ENCODE measurements at regions not wholly inside any gene's neighbourhood (a gene's known extent, or its start where the extent isn't known, plus 50 kb on each side); places are given as distances from the start of the nearest gene placed in this dataset.
"Not testable (repeated sequence)": the region's sequence is repeated elsewhere in the genome, so short reads cannot be mapped to it uniquely, and the experiment has no call there.

GRCh38 chr3:8157640-8158039, 344.0 kb upstream of the LMCD1 start:
- Histone ChIP-seq H3K9ac (no peak overlapping the region), H3K79me2 (no peaks in the 10 kb centered on the region), H3K27me3 (ENCODE audit: control insufficient read depth, insufficient read depth, low read length) (no peaks in the 10 kb centered on the region), H3K36me3 (ENCODE audit: control insufficient read depth, insufficient read depth, low read length) (no peaks in the 10 kb centered on the region), H3K4me2 (ENCODE audit: low read length) (no peak overlapping the region), H3K4me3 (ENCODE audit: low read depth, low read length) (no peak overlapping the region), H2AFZ (no peak overlapping the region), H3K4me1 (no peaks in the 10 kb centered on the region), H3K9me3 (ENCODE audit: control insufficient read depth, low read length) (no peaks in the 10 kb centered on the region), H3K27ac (no peak overlapping the region)
- no peak for TF ChIP-seq CTCF (IDR thresholded peaks at IDR 0.05)

- Histone ChIP-seq H3K9me3 (ENCODE audit: control insufficient read depth, low read length) (no peaks in the 10 kb centered on the region), H3K4me3 (ENCODE audit: low read depth, low read length) (no peak overlapping the region)
- no peak for TF ChIP-seq CTCF (IDR thresholded peaks at IDR 0.05)
Measured at GRCh38 chr3:8164145-8164544, 337.5 kb upstream of the LMCD1 start.

GRCh38 chr3:8166014-8166413, 335.6 kb upstream of the LMCD1 start:
- Histone ChIP-seq H3K79me2 (no peaks in the 10 kb centered on the region), H3K27ac (no peak overlapping the region), H2AFZ (no peak overlapping the region), H3K9ac (no peak overlapping the region), H3K4me3 (ENCODE audit: low read depth, low read length) (no peak overlapping the region), H3K4me1 (no peaks in the 10 kb centered on the region), H3K36me3 (ENCODE audit: control insufficient read depth, insufficient read depth, low read length) (no peaks in the 10 kb centered on the region), H3K27me3 (ENCODE audit: control insufficient read depth, insufficient read depth, low read length) (no peaks in the 10 kb centered on the region), H3K9me3 (ENCODE audit: control insufficient read depth, low read length) (no peaks in the 10 kb centered on the region), H3K4me2 (ENCODE audit: low read length) (no peak overlapping the region)
- TF ChIP-seq CTCF (IDR thresholded peaks at IDR 0.05), result no peak

More at GRCh38 chr3:8164145-8164544, 337.5 kb upstream of the LMCD1 start:
- H3K79me2 ChIP-seq, result no peaks in the 10 kb centered on the region
- H3K4me1 ChIP-seq, result no peaks in the 10 kb centered on the region
- H3K36me3 ChIP-seq (ENCODE audit: control insufficient read depth, insufficient read depth, low read length), result no peaks in the 10 kb centered on the region
- H3K4me2 ChIP-seq (ENCODE audit: low read length), result no peak overlapping the region
- no peak overlapping the region for H2AFZ ChIP-seq
- no peak overlapping the region for H3K27ac ChIP-seq
- no peak overlapping the region for H3K9ac ChIP-seq
- H3K27me3 ChIP-seq (ENCODE audit: control insufficient read depth, insufficient read depth, low read length), result no peaks in the 10 kb centered on the region

GRCh38 chr3:8170971-8171508, 330.6 kb upstream of the LMCD1 start:
- Histone ChIP-seq H3K36me3 (ENCODE audit: control insufficient read depth, insufficient read depth, low read length) (no peaks in the 10 kb centered on the region), H3K9ac (no peak overlapping the region), H3K9me3 (ENCODE audit: control insufficient read depth, low read length) (no peaks in the 10 kb centered on the region), H3K4me2 (ENCODE audit: low read length) (no peak overlapping the region), H3K4me3 (ENCODE audit: low read depth, low read length) (no peak overlapping the region), H3K27me3 (ENCODE audit: control insufficient read depth, insufficient read depth, low read length) (no peaks in the 10 kb centered on the region), H2AFZ (no peak overlapping the region), H3K4me1 (no peaks in the 10 kb centered on the region), H3K79me2 (no peaks in the 10 kb centered on the region), H3K27ac (no peak overlapping the region)
- TF ChIP-seq CTCF (IDR thresholded peaks at IDR 0.05), result no peak

GRCh38 chr3:8173892-8174291, 327.7 kb upstream of the LMCD1 start:
- H3K9me3 ChIP-seq (ENCODE audit: control insufficient read depth, low read length), result no peaks in the 10 kb centered on the region

GRCh38 chr3:8176759-8177483, 324.7 kb upstream of the LMCD1 start:
- not testable (repeated sequence) for H3K4me2 ChIP-seq (ENCODE audit: low read length); H3K9me3 ChIP-seq (ENCODE audit: control insufficient read depth, low read length); H3K79me2 ChIP-seq; H3K27ac ChIP-seq; H2AFZ ChIP-seq; H3K27me3 ChIP-seq (ENCODE audit: control insufficient read depth, insufficient read depth, low read length); H3K4me1 ChIP-seq; H3K9ac ChIP-seq; H3K36me3 ChIP-seq (ENCODE audit: control insufficient read depth, insufficient read depth, low read length); H3K4me3 ChIP-seq (ENCODE audit: low read depth, low read length)

More at GRCh38 chr3:8173892-8174291, 327.7 kb upstream of the LMCD1 start:
- no peaks in the 10 kb centered on the region for H3K36me3 ChIP-seq (ENCODE audit: control insufficient read depth, insufficient read depth, low read length)
- TF ChIP-seq CTCF (IDR thresholded peaks at IDR 0.05), result no peak
- H3K27ac ChIP-seq, result no peak overlapping the region
- H3K9ac ChIP-seq, result no peak overlapping the region
- no peak overlapping the region for H3K4me3 ChIP-seq (ENCODE audit: low read depth, low read length)
- no peaks in the 10 kb centered on the region for H3K4me1 ChIP-seq
- no peaks in the 10 kb centered on the region for H3K27me3 ChIP-seq (ENCODE audit: control insufficient read depth, insufficient read depth, low read length)
- no peak overlapping the region for H2AFZ ChIP-seq
- H3K79me2 ChIP-seq, result no peaks in the 10 kb centered on the region
- H3K4me2 ChIP-seq (ENCODE audit: low read length), result no peak overlapping the region

GRCh38 chr3:8178516-8178915, 323.1 kb upstream of the LMCD1 start:
- H3K4me2 ChIP-seq (ENCODE audit: low read length); H3K4me3 ChIP-seq (ENCODE audit: low read depth, low read length); H3K9ac ChIP-seq; H3K9me3 ChIP-seq (ENCODE audit: control insufficient read depth, low read length); H3K4me1 ChIP-seq; H3K36me3 ChIP-seq (ENCODE audit: control insufficient read depth, insufficient read depth, low read length); H2AFZ ChIP-seq; H3K27ac ChIP-seq; H3K27me3 ChIP-seq (ENCODE audit: control insufficient read depth, insufficient read depth, low read length); H3K79me2 ChIP-seq: not testable (repeated sequence)
